Nephron (organoid): ENCODE measurements at regions not wholly inside any gene's neighbourhood (a gene's known extent, or its start where the extent isn't known, plus 50 kb on each side); places are given as distances from the start of the nearest gene placed in this dataset.

ENCODE experiments used
- H3K27ac Mint-ChIP-seq, 3 experiments: 2 replicates each; pipeline ENCODE4 v1.8.0; 2020; ENCODE audit warnings: mixed read lengths in 3 of 3, mild to moderate bottlenecking in 2 of 3, moderate library complexity in 1 of 3
- H3K27me3 Mint-ChIP-seq: 2 replicates; pipeline ENCODE4 v1.8.0; 2021; ENCODE audit warnings: low read depth, mild to moderate bottlenecking, moderate library complexity, mixed read lengths
- H3K36me3 Mint-ChIP-seq: 2 replicates; pipeline ENCODE4 v1.8.0; 2020; ENCODE audit warnings: low read depth, mixed read lengths
- H3K4me1 Mint-ChIP-seq: 2 replicates; pipeline ENCODE4 v1.8.0; 2020; ENCODE audit warnings: mixed read lengths
- H3K4me3 Mint-ChIP-seq, 3 experiments: 2 replicates each; pipeline ENCODE4 v1.8.0; 2020; ENCODE audit warnings: mild to moderate bottlenecking in 3 of 3, mixed read lengths in 3 of 3, moderate library complexity in 2 of 3
- H3K9me3 Mint-ChIP-seq: 2 replicates; pipeline ENCODE4 v1.8.0; 2020; ENCODE audit warnings: mixed read lengths
- CTCF ChIP-seq, 3 experiments: fragments of 200-600 bp; sonication (generic); IDR thresholded peaks; one replicate each; pipeline ENCODE4 v1.5.0; 2021; ENCODE audit warnings: antibody characterized with exemption in 3 of 3; ENCODE audit not compliant: unreplicated experiment in 3 of 3

DNA sequence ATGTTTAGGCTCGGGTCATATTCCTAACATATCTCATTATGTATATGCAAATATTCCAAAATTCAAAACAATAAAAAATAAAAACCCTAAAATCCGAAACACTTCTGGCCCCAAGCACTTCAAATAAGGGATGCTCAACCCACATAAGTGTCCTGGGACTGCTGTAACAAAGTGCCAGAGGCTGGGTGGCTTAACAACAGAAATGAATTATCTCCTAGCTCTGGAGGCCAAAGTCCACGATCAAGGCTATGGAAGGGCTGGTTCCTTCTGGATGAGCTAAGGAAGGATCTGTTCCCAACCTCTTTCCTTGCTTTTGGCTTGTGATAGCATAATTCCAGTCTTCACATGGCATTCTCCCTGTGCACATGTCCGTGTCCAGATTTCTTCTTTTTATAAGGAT lies 181.6 kb upstream of the NFE2L3 start:
- H3K4me1 Mint-ChIP-seq, result peaks cover 30% of the 10 kb centered on the region
- H3K27ac Mint-ChIP-seq, result no peak overlapping the region
- H3K36me3 Mint-ChIP-seq, result no peaks in the 10 kb centered on the region
- peaks cover 9% of the 10 kb centered on the region for H3K27me3 Mint-ChIP-seq
- no peak for TF ChIP-seq CTCF (IDR thresholded peaks at IDR 0.05; ENCODE audit: unreplicated experiment in 3 of 3)
- no peak overlapping the region for H3K4me3 Mint-ChIP-seq
- H3K9me3 Mint-ChIP-seq, result peaks cover 2% of the 10 kb centered on the region

- Mint-ChIP-seq H3K27ac (no peak overlapping the region), H3K4me1 (peaks cover 26% of the 10 kb centered on the region), H3K36me3 (no peaks in the 10 kb centered on the region), H3K4me3 (no peak overlapping the region), H3K9me3 (peaks cover 2% of the 10 kb centered on the region), H3K27me3 (peaks cover 9% of the 10 kb centered on the region)
- TF ChIP-seq CTCF (IDR thresholded peaks at IDR 0.05; ENCODE audit: unreplicated experiment in 3 of 3), result no peak
These were observed 181.1 kb upstream of the NFE2L3 start for GRCh38 chr7:25970911-25971310.

DNA sequence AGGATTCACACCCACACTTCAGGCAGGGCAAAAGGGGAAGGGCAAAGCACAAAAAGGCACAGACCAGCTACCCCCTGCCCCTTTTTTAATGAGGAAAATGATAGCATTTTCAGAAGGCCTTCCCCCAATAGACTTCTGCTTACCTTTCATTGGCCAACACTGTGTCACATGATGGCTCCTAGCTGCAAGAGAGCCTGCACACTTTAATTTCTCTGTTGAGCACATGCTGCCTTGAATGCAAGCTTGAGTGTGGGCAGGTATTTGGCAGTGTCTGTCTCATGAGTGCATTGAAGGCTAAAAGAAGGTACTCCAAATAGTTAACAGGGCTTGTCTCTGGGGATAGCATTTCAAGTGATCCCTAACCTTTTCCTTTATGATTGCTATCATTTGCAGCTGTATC lies 175.4 kb upstream of the NFE2L3 start:
- H3K27ac Mint-ChIP-seq, result no peak overlapping the region
- no peak overlapping the region for H3K4me3 Mint-ChIP-seq
- no peaks in the 10 kb centered on the region for H3K36me3 Mint-ChIP-seq
- no peaks in the 10 kb centered on the region for H3K27me3 Mint-ChIP-seq
- H3K9me3 Mint-ChIP-seq, result peaks cover 5% of the 10 kb centered on the region
- TF ChIP-seq CTCF (IDR thresholded peaks at IDR 0.05; ENCODE audit: unreplicated experiment in 3 of 3), result no peak
- H3K4me1 Mint-ChIP-seq, result no peaks in the 10 kb centered on the region

DNA sequence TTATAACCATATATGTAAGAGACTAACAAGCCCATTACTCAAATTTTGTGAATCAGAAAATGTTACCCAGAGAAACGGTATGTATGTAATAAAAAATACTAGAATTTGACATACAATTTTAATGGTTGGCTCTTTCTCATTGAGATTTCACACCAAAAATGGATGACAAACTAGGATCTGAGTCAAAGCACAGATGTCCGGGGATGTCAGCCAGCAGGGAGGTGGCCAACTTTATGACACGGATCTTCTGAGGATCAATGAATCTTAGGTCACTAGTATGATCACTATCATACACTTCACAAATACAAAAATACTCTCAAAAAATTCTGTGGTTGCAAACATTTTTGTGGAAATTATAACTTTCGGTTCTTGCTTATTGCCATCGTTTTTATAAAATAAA lies 173.5 kb upstream of the NFE2L3 start:
- no peak for TF ChIP-seq CTCF (IDR thresholded peaks at IDR 0.05; ENCODE audit: unreplicated experiment in 3 of 3)
- H3K9me3 Mint-ChIP-seq, result peaks cover 5% of the 10 kb centered on the region
- H3K4me3 Mint-ChIP-seq, result no peak overlapping the region
- no peaks in the 10 kb centered on the region for H3K4me1 Mint-ChIP-seq
- H3K27me3 Mint-ChIP-seq, result no peaks in the 10 kb centered on the region
- H3K27ac Mint-ChIP-seq, result no peak overlapping the region
- H3K36me3 Mint-ChIP-seq, result no peaks in the 10 kb centered on the region

- TF ChIP-seq CTCF (IDR thresholded peaks at IDR 0.05; ENCODE audit: unreplicated experiment in 3 of 3), result no peak
- no peak overlapping the region for H3K27ac Mint-ChIP-seq
These were observed 172.4 kb upstream of the NFE2L3 start for GRCh38 chr7:25979605-25980004.

DNA sequence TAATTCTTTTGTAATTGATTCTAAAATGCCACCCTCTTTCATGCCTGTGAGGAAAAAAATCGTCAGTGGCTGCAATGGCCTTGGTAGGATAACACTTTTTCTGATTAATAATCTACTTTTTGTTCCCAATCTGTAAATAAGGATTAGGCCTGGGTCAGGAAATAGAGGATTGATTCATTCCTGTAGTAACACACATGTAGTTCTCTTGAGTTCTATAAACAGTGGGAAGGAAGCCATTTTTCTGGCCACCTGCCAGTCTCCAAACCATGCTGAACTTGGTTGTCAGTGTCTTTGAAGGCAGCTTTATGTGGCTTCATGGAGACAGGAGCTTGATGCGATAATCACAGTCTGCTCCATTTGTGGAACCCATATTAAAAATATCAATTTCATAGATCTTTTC lies 169.3 kb upstream of the NFE2L3 start:
- Mint-ChIP-seq H3K27me3 (no peaks in the 10 kb centered on the region), H3K27ac (no peak overlapping the region), H3K4me3 (no peak overlapping the region), H3K9me3 (no peaks in the 10 kb centered on the region), H3K36me3 (no peaks in the 10 kb centered on the region), H3K4me1 (no peaks in the 10 kb centered on the region)
- no peak for TF ChIP-seq CTCF (IDR thresholded peaks at IDR 0.05; ENCODE audit: unreplicated experiment in 3 of 3)

More at GRCh38 chr7:25979605-25980004, 172.4 kb upstream of the NFE2L3 start:
- Mint-ChIP-seq H3K9me3 (peaks cover 5% of the 10 kb centered on the region), H3K36me3 (no peaks in the 10 kb centered on the region), H3K27me3 (no peaks in the 10 kb centered on the region), H3K4me3 (no peak overlapping the region), H3K4me1 (no peaks in the 10 kb centered on the region)
